ENCODE measurements at regions not wholly inside any gene's neighbourhood (a gene's known extent, or its start where the extent isn't known, plus 50 kb on each side); places are given as distances from the start of the nearest gene placed in this dataset.
"Not testable (repeated sequence)": the region's sequence is repeated elsewhere in the genome, so short reads cannot be mapped to it uniquely, and the experiment has no call there.

GRCh38 chrX:153266140-153266539 lies 55.4 kb downstream of the PNMA6F start:
- not testable (repeated sequence) for H3K9me3 ChIP-seq (ENCODE audit: control insufficient read depth, insufficient read depth, low read length); H3K4me1 ChIP-seq (ENCODE audit: insufficient read depth, low read length); H3K36me3 ChIP-seq (ENCODE audit: insufficient read depth, low read length); H3K9ac ChIP-seq (ENCODE audit: low read depth, low read length)

- not testable (repeated sequence) for H3K4me1 ChIP-seq (ENCODE audit: insufficient read depth, low read length); H3K36me3 ChIP-seq (ENCODE audit: insufficient read depth, low read length); H3K9ac ChIP-seq (ENCODE audit: low read depth, low read length); H3K9me3 ChIP-seq (ENCODE audit: control insufficient read depth, insufficient read depth, low read length)
These were observed 61.1 kb downstream of the PNMA6F start for GRCh38 chrX:153260468-153260867.

GRCh38 chrX:153253239-153253638 lies 68.3 kb downstream of the PNMA6F start:
- not testable (repeated sequence) for H3K9me3 ChIP-seq (ENCODE audit: control insufficient read depth, insufficient read depth, low read length); H3K36me3 ChIP-seq (ENCODE audit: insufficient read depth, low read length); H3K4me1 ChIP-seq (ENCODE audit: insufficient read depth, low read length); H3K9ac ChIP-seq (ENCODE audit: low read depth, low read length)

- H3K9me3 ChIP-seq (ENCODE audit: control insufficient read depth, insufficient read depth, low read length); H3K4me1 ChIP-seq (ENCODE audit: insufficient read depth, low read length); H3K36me3 ChIP-seq (ENCODE audit: insufficient read depth, low read length); H3K9ac ChIP-seq (ENCODE audit: low read depth, low read length): not testable (repeated sequence)
These were observed 69.0 kb downstream of the PNMA6F start for GRCh38 chrX:153252378-153253129.

- H3K4me1 ChIP-seq (ENCODE audit: insufficient read depth, low read length); H3K36me3 ChIP-seq (ENCODE audit: insufficient read depth, low read length); H3K9ac ChIP-seq (ENCODE audit: low read depth, low read length); H3K9me3 ChIP-seq (ENCODE audit: control insufficient read depth, insufficient read depth, low read length): not testable (repeated sequence)
These were observed 69.6 kb downstream of the PNMA6F start for GRCh38 chrX:153251952-153252351.

GRCh38 chrX:153250762-153251161 lies 70.8 kb downstream of the PNMA6F start:
- not testable (repeated sequence) for H3K4me1 ChIP-seq (ENCODE audit: insufficient read depth, low read length); H3K9ac ChIP-seq (ENCODE audit: low read depth, low read length); H3K36me3 ChIP-seq (ENCODE audit: insufficient read depth, low read length); H3K9me3 ChIP-seq (ENCODE audit: control insufficient read depth, insufficient read depth, low read length)

GRCh38 chrX:153245288-153245731 lies 66.2 kb downstream of the MAGEA1 start:
- Histone ChIP-seq H3K9ac (ENCODE audit: low read depth, low read length) (peak overlapping the region; percentile 38), H3K9me3 (ENCODE audit: control insufficient read depth, insufficient read depth, low read length) (no peaks in the 10 kb centered on the region)

GRCh38 chrX:153244767-153245166 lies 65.7 kb downstream of the MAGEA1 start:
- H3K4me1 ChIP-seq (ENCODE audit: insufficient read depth, low read length) = peaks cover 11% of the 10 kb centered on the region; the same call in 1 of the 2 replicates
- H3K9ac ChIP-seq (ENCODE audit: low read depth, low read length) = peak overlapping the region; percentile 38; the same call in 1 of the 2 replicates
- H3K9me3 ChIP-seq (ENCODE audit: control insufficient read depth, insufficient read depth, low read length) = no peaks in the 10 kb centered on the region
- H3K36me3 ChIP-seq (ENCODE audit: insufficient read depth, low read length) = no peaks in the 10 kb centered on the region

More at GRCh38 chrX:153245288-153245731, 66.2 kb downstream of the MAGEA1 start:
- peaks cover 11% of the 10 kb centered on the region; the same call in 1 of the 2 replicates for H3K4me1 ChIP-seq (ENCODE audit: insufficient read depth, low read length)
- H3K36me3 ChIP-seq (ENCODE audit: insufficient read depth, low read length) = no peaks in the 10 kb centered on the region

- Histone ChIP-seq H3K9me3 (ENCODE audit: control insufficient read depth, insufficient read depth, low read length) (no peaks in the 10 kb centered on the region), H3K36me3 (ENCODE audit: insufficient read depth, low read length) (no peaks in the 10 kb centered on the region), H3K9ac (ENCODE audit: low read depth, low read length) (no peak overlapping the region), H3K4me1 (ENCODE audit: insufficient read depth, low read length) (no peaks in the 10 kb centered on the region)
These were observed 59.3 kb downstream of the MAGEA1 start for GRCh38 chrX:153238361-153238760.

Measured in ES-I3 (cell line).